ENCODE measurements at regions not wholly inside any gene's neighbourhood (a gene's known extent, or its start where the extent isn't known, plus 50 kb on each side); places are given as distances from the start of the nearest gene placed in this dataset.

DNA sequence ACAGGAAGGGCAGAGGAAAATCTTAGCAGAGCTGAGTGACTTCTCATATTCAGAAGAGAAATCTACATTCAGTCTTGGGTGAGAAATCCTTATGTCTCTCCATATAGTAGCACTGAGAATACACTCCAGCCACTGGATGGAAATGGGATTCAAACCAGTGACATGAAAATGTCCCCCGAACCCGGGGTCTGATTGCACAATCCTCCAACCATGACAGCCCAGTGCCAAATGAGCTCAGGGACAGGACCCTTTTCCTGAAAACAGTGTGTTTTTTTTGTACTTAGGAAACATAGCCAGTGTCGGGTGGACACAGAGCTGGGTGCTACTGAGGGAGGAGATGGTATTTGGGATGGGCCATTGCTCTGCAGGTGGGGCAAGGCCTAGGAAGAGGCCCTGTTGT is 185.6 kb downstream of the CXCL12 start:
- TF ChIP-seq POLR2A (IDR thresholded peaks at IDR 0.05; ENCODE audit: low read length) (no peak), GATA1 (IDR thresholded peaks at IDR 0.05; ENCODE audit: low read depth, low read length) (no peak)
